HepG2 (cell line): ENCODE measurements at regions not wholly inside any gene's neighbourhood (a gene's known extent, or its start where the extent isn't known, plus 50 kb on each side); places are given as distances from the start of the nearest gene placed in this dataset.

ENCODE experiments used
- ATAC-seq: fragments of 200-7000 bp; cut with Tn5 transposase; 3 replicates; pipeline ENCODE4 v1.9.1; 2020; ENCODE audit warnings: mild to moderate bottlenecking, moderate library complexity
- BruUV-seq: library from RNA; stranded (reverse); fragments of 400-500 nt; replicated peaks from 2 replicates; lab custom pipeline; 2021; lab: Mats Ljungman, UMichigan
- CTCF ChIA-PET: fragments of 300-600 bp; formaldehyde crosslinking; extraction: SDS; loops from one replicate; lab custom pipeline; 2021; ENCODE audit warnings: low total read pairs, inconsistent platforms, low intra/inter-chr PET ratio; lab: Yijun Ruan, JAX
- POLR2A ChIA-PET: fragments of 350-600 bp; sonication (Branson Sonifier 250); formaldehyde crosslinking; loops from one replicate; lab custom pipeline; 2020; ENCODE audit warnings: antibody characterized with exemption, inconsistent platforms; lab: Yijun Ruan, JAX
- DNase-seq: peaks from one replicate; pipeline ENCODE4 v3.0.0-alpha.2; 2015; ENCODE audit warnings: low spot score
- FAIRE-seq: peaks from 3 replicates; lab custom pipeline; 2011; peaks lifted over from hg19 to GRCh38; lab: Jason Lieb, UNC
- H2AFZ ChIP-seq: one replicate; pipeline ENCODE4 v1.6.1; 2011; ENCODE audit warnings: low read length, inconsistent platforms
- H3K27ac ChIP-seq: fragments of 300-600 bp; 3 replicates; pipeline ENCODE4 v1.8.0; 2011; ENCODE audit warnings: mixed run types, mild to moderate bottlenecking, mixed read lengths, low read length, inconsistent platforms; ENCODE audit not compliant: insufficient read depth; ENCODE audit errors: extremely low read length
- H3K27me3 ChIP-seq, 2 experiments: fragments of 200-600 bp in 1 of 2; 2 replicates in 1 of 2; 3 replicates in 1 of 2; pipeline versions ENCODE4 v1.6.0 to v1.8.0; 2011; ENCODE audit warnings: low read length in 2 of 2, mild to moderate bottlenecking in 2 of 2, moderate library complexity in 2 of 2, inconsistent platforms in 1 of 2; ENCODE audit not compliant: insufficient read depth in 2 of 2, control insufficient read depth in 1 of 2
- H3K36me3 ChIP-seq, 2 experiments: fragments of 200-600 bp in 1 of 2; replicated peaks in 1 of 2; 2 replicates in 1 of 2; 3 replicates in 1 of 2; pipeline versions ENCODE4 v1.5.1 to v1.8.0; 2011; ENCODE audit warnings: low read length in 2 of 2, inconsistent platforms in 1 of 2; ENCODE audit not compliant: insufficient read depth in 2 of 2, control insufficient read depth in 1 of 2
- H3K4me1 ChIP-seq: 2 replicates; pipeline ENCODE4 v1.5.1; 2012; ENCODE audit warnings: low read length, inconsistent platforms; ENCODE audit not compliant: insufficient read depth
- H3K4me2 ChIP-seq: 2 replicates; pipeline ENCODE4 v1.6.0; 2011; ENCODE audit warnings: low read depth, low read length, inconsistent platforms
- H3K4me3 ChIP-seq, 3 experiments: fragments of 200-600 bp in 1 of 3; sonication (generic), shearing (Covaris generic) in 1 of 3; replicated peaks in 1 of 3; 2 replicates each; pipeline ENCODE4 v1.5.1; 2011 to 2016; ENCODE audit warnings: low read length in 3 of 3, inconsistent platforms in 2 of 3, low read depth in 2 of 3, mild to moderate bottlenecking in 2 of 3, control low read depth in 1 of 3, mixed read lengths in 1 of 3; ENCODE audit not compliant: insufficient read depth in 1 of 3
- H3K79me2 ChIP-seq: one replicate; pipeline ENCODE4 v1.6.1; 2011; ENCODE audit warnings: low read length, inconsistent platforms; ENCODE audit not compliant: insufficient read depth
- H3K9ac ChIP-seq: 2 replicates; pipeline ENCODE4 v1.6.0; 2011; ENCODE audit warnings: mild to moderate bottlenecking, low read depth, low read length, inconsistent platforms; ENCODE audit not compliant: insufficient read depth
- H3K9me3 ChIP-seq: 2 replicates; pipeline ENCODE4 v1.5.1; 2012; ENCODE audit warnings: mild to moderate bottlenecking, low read length
- H4K20me1 ChIP-seq: 2 replicates; pipeline ENCODE4 v1.6.0; 2011; ENCODE audit warnings: inconsistent platforms, mild to moderate bottlenecking, low read length, moderate library complexity; ENCODE audit not compliant: insufficient read depth
- ARID5B ChIP-seq: IDR thresholded peaks from 2 replicates; pipeline ENCODE4 v1.4.0; 2020; ENCODE audit warnings: mild to moderate bottlenecking, missing genetic modification reagents
- FOXJ3 ChIP-seq: sonication (generic); formaldehyde crosslinking; IDR thresholded peaks from 2 replicates; pipeline ENCODE4 v1.4.0; 2020; ENCODE audit warnings: missing genetic modification reagents, mild to moderate bottlenecking, borderline replicate concordance
- GLI4 ChIP-seq: sonication (generic); formaldehyde crosslinking; IDR thresholded peaks from 2 replicates; pipeline ENCODE4 v1.5.1; 2020; ENCODE audit warnings: missing genetic modification reagents, mild to moderate bottlenecking, moderate library complexity, borderline replicate concordance
- KAT8 ChIP-seq: IDR thresholded peaks from 2 replicates; pipeline ENCODE4 v1.6.1; 2016; ENCODE audit warnings: missing genetic modification reagents, missing compliant biosample characterization
- PRPF4 ChIP-seq: fragments of 200-400 bp; formaldehyde crosslinking; IDR thresholded peaks from 2 replicates; pipeline ENCODE4 v1.6.1; 2016; ENCODE audit warnings: low read length, low read depth; ENCODE audit not compliant: poor library complexity, severe bottlenecking
- SRF ChIP-seq: IDR thresholded peaks from 2 replicates; pipeline ENCODE4 v1.6.1; 2011; ENCODE audit warnings: mild to moderate bottlenecking, low read depth, low read length, moderate library complexity
- THAP8 ChIP-seq: sonication (generic); formaldehyde crosslinking; IDR thresholded peaks from 2 replicates; pipeline ENCODE4 v1.5.1; 2020; ENCODE audit warnings: missing genetic modification reagents, mild to moderate bottlenecking, borderline replicate concordance
- XRCC5 ChIP-seq: fragments of 200-400 bp; formaldehyde crosslinking; optimal IDR thresholded peaks from 2 replicates; pipeline ENCODE3; 2017; ENCODE audit warnings: mild to moderate bottlenecking, low read length
- ZNF205 ChIP-seq: IDR thresholded peaks from 2 replicates; pipeline ENCODE4 v1.6.1; 2018; ENCODE audit warnings: missing biosample characterization, missing genetic modification reagents
- ZNF383 ChIP-seq: sonication (generic); formaldehyde crosslinking; IDR thresholded peaks from 2 replicates; pipeline ENCODE4 v1.4.0; 2020; ENCODE audit warnings: missing genetic modification reagents, mild to moderate bottlenecking, borderline replicate concordance
- ZNF687 ChIP-seq: sonication (generic); formaldehyde crosslinking; IDR thresholded peaks from 2 replicates; pipeline ENCODE4 v1.5.1; 2020; ENCODE audit warnings: mild to moderate bottlenecking, missing genetic modification reagents, moderate library complexity
- WGBS: methylation state at CpG from one replicate; pipeline ENCODE4 v1.1.6; 2017; ENCODE audit warnings: low lambda C conversion rate; 5-methylcytosine and 5-hydroxymethylcytosine counted together
- in situ Hi-C: cut with HindIII; loops from 2 replicates; pipeline ENCODE4 v1.10.0; 2017; ENCODE audit warnings: low pct_unique_long_range_greater_than_20kb; ENCODE audit not compliant: extremely low pct_ligation_motif_present
- intact Hi-C: fragments of 100-400 bp; cut with micrococcal nuclease; formaldehyde crosslinking; loops from one replicate; pipeline ENCODE4 v1.10.0; 2022; ENCODE audit not compliant: unreplicated experiment
- TF ChIP-seq, protein P1 (sequence below): sonication (generic); formaldehyde crosslinking; IDR thresholded peaks from 2 replicates; pipeline ENCODE4 v1.4.0; 2020; ENCODE audit warnings: missing genetic modification reagents

GRCh38 chr2:208751663-208752415, 345.2 kb downstream of the PTH2R start (continued):
- peak; percentile 54; the same call in 1 of the 2 replicates for TF ChIP-seq ARID5B (CRISPR knock-in tag)
- TF ChIP-seq ZNF687 = 0 out of 2 replicates have a peak, but pooled peaks have one; percentile 12

- no peaks in the 10 kb centered on the region for H3K4me1 ChIP-seq
- intact Hi-C loops = no loop called here
- ATAC-seq = no peak
- POLR2A ChIA-PET = no interaction called here
- no peak for FAIRE-seq
- BruUV-seq = no TSS peak
- CTCF ChIA-PET = no interaction called here
- H3K4me2 ChIP-seq = no peak overlapping the region
- DNase-seq = no peak
- WGBS = 0% methylated on average over 1 of the region's 1 CpG
- no peak overlapping the region for H3K4me3 ChIP-seq
- no peaks in the 10 kb centered on the region for H3K27me3 ChIP-seq
- no peak overlapping the region for H3K9ac ChIP-seq
- H3K79me2 ChIP-seq = no peaks in the 10 kb centered on the region
- H4K20me1 ChIP-seq = no peaks in the 10 kb centered on the region
- H2AFZ ChIP-seq = no peak overlapping the region
- no peak overlapping the region for H3K27ac ChIP-seq
- H3K9me3 ChIP-seq = peaks cover 5% of the 10 kb centered on the region; the same call in 1 of the 2 replicates
- no peaks in the 10 kb centered on the region for H3K36me3 ChIP-seq
- in situ Hi-C loops = no loop called here
- TF ChIP-seq ZNF383 (CRISPR knock-in tag) (no peak), SRF (no peak), KAT8 (no peak), FOXJ3 (CRISPR knock-in tag) (no peak), ZNF205 (CRISPR knock-in tag) (no peak), THAP8 (CRISPR knock-in tag) (no peak), PRPF4 (no peak), XRCC5 (no peak), GLI4 (CRISPR knock-in tag) (no peak)
- TF ChIP-seq, protein P1, sequence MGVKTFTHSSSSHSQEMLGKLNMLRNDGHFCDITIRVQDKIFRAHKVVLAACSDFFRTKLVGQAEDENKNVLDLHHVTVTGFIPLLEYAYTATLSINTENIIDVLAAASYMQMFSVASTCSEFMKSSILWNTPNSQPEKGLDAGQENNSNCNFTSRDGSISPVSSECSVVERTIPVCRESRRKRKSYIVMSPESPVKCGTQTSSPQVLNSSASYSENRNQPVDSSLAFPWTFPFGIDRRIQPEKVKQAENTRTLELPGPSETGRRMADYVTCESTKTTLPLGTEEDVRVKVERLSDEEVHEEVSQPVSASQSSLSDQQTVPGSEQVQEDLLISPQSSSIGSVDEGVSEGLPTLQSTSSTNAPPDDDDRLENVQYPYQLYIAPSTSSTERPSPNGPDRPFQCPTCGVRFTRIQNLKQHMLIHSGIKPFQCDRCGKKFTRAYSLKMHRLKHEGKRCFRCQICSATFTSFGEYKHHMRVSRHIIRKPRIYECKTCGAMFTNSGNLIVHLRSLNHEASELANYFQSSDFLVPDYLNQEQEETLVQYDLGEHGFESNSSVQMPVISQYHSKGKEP (CRISPR knock-in tag) = no peak
Observed at GRCh38 chr2:208757364-208757763, 350.8 kb downstream of the PTH2R start.
